ENCODE measurements at regions not wholly inside any gene's neighbourhood (a gene's known extent, or its start where the extent isn't known, plus 50 kb on each side); places are given as distances from the start of the nearest gene placed in this dataset.

DNA sequence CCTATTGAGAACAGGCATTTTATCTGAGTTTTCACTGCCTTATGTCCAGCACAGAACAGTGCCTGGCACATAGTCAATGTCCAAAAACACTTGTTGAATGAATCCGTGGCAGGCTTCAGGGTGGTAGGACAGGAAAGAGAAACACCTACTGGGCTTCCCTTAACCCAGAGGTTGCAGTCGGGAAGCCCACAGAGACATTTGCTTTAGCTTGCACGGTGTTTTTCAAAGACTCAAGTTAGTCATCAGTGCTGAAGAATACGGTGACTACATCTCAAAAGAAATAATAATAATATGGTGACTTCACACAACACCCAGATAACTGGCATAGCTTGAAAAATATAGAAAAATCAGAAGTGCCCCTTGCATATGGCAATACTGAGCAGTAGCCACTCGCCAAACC, 160.4 kb downstream of the CD83 start:
- TF ChIP-seq EZH2phosphoT487 (IDR thresholded peaks at IDR 0.05; ENCODE audit: unreplicated experiment) (no peak), CREB1 (CRISPR knock-in tag; IDR thresholded peaks at IDR 0.05; ENCODE audit: low read depth) (no peak), POLR2AphosphoS5 (IDR thresholded peaks at IDR 0.05; ENCODE audit: low read depth) (no peak), REST (IDR thresholded peaks at IDR 0.05; ENCODE audit: unreplicated experiment) (no peak), EZH2 (IDR thresholded peaks at IDR 0.05; ENCODE audit: low read depth, unreplicated experiment) (no peak), STAT1 (IDR thresholded peaks at IDR 0.05; ENCODE audit: unreplicated experiment) (no peak), JUNB (IDR thresholded peaks at IDR 0.05; ENCODE audit: unreplicated experiment) (no peak), NANOG (IDR thresholded peaks at IDR 0.05; ENCODE audit: borderline replicate concordance) (no peak)
- TF ChIP-seq, protein P1, sequence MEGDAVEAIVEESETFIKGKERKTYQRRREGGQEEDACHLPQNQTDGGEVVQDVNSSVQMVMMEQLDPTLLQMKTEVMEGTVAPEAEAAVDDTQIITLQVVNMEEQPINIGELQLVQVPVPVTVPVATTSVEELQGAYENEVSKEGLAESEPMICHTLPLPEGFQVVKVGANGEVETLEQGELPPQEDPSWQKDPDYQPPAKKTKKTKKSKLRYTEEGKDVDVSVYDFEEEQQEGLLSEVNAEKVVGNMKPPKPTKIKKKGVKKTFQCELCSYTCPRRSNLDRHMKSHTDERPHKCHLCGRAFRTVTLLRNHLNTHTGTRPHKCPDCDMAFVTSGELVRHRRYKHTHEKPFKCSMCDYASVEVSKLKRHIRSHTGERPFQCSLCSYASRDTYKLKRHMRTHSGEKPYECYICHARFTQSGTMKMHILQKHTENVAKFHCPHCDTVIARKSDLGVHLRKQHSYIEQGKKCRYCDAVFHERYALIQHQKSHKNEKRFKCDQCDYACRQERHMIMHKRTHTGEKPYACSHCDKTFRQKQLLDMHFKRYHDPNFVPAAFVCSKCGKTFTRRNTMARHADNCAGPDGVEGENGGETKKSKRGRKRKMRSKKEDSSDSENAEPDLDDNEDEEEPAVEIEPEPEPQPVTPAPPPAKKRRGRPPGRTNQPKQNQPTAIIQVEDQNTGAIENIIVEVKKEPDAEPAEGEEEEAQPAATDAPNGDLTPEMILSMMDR (conservative IDR thresholded peaks at IDR 0.05; ENCODE audit: low read depth in 2 of 2): no peak
- TF ChIP-seq, protein P2, sequence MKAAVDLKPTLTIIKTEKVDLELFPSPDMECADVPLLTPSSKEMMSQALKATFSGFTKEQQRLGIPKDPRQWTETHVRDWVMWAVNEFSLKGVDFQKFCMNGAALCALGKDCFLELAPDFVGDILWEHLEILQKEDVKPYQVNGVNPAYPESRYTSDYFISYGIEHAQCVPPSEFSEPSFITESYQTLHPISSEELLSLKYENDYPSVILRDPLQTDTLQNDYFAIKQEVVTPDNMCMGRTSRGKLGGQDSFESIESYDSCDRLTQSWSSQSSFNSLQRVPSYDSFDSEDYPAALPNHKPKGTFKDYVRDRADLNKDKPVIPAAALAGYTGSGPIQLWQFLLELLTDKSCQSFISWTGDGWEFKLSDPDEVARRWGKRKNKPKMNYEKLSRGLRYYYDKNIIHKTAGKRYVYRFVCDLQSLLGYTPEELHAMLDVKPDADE (IDR thresholded peaks at IDR 0.05): no peak
